Calu3 (cell line): ENCODE measurements at regions not wholly inside any gene's neighbourhood (a gene's known extent, or its start where the extent isn't known, plus 50 kb on each side); places are given as distances from the start of the nearest gene placed in this dataset.
A peak's percentile ranks its signal among the peaks of the same experiment; 100 is the strongest.

Experiments
- BruUV-seq: library from RNA; stranded (reverse); fragments of 400-500 nt; replicated peaks from 2 replicates; lab custom pipeline; 2021; lab: Mats Ljungman, UMichigan
- CTCF ChIA-PET: fragments of 300-600 bp; sonication (Branson Sonifier 250); formaldehyde crosslinking; loops from one replicate; lab custom pipeline; 2022; ENCODE audit warnings: antibody characterized with exemption; lab: Charles Lee
- DNase-seq: peaks from one replicate; pipeline ENCODE4 v3.0.0; 2022
- H3K27ac Mint-ChIP-seq: one replicate; pipeline ENCODE4 v1.8.0; 2022; ENCODE audit warnings: mixed read lengths; ENCODE audit not compliant: unreplicated experiment
- H3K27me3 Mint-ChIP-seq: one replicate; pipeline ENCODE4 v1.8.0; 2022; ENCODE audit warnings: mixed read lengths; ENCODE audit not compliant: unreplicated experiment
- H3K36me3 Mint-ChIP-seq: one replicate; pipeline ENCODE4 v1.8.0; 2022; ENCODE audit warnings: mild to moderate bottlenecking, moderate library complexity, mixed read lengths; ENCODE audit not compliant: insufficient read depth, unreplicated experiment
- H3K4me1 Mint-ChIP-seq: one replicate; pipeline ENCODE4 v1.8.0; 2022; ENCODE audit warnings: mild to moderate bottlenecking, low read depth, mixed read lengths; ENCODE audit not compliant: unreplicated experiment
- H3K4me3 Mint-ChIP-seq: one replicate; pipeline ENCODE4 v1.8.0; 2022; ENCODE audit warnings: mild to moderate bottlenecking, low read depth, moderate library complexity, mixed read lengths; ENCODE audit not compliant: unreplicated experiment
- H3K9me3 Mint-ChIP-seq: one replicate; pipeline ENCODE4 v1.8.0; 2022; ENCODE audit warnings: low read depth, mixed read lengths; ENCODE audit not compliant: unreplicated experiment
- intact Hi-C: fragments of 100-400 bp; cut with micrococcal nuclease; formaldehyde crosslinking; loops from one replicate; pipeline ENCODE4 v1.10.0; 2022; ENCODE audit not compliant: unreplicated experiment
- TF ChIP-seq, protein P1 (sequence below): fragments of 200-600 bp; IDR thresholded peaks from one replicate; pipeline ENCODE4 v1.8.0; 2022; ENCODE audit warnings: antibody characterized with exemption; ENCODE audit not compliant: unreplicated experiment

DNA sequence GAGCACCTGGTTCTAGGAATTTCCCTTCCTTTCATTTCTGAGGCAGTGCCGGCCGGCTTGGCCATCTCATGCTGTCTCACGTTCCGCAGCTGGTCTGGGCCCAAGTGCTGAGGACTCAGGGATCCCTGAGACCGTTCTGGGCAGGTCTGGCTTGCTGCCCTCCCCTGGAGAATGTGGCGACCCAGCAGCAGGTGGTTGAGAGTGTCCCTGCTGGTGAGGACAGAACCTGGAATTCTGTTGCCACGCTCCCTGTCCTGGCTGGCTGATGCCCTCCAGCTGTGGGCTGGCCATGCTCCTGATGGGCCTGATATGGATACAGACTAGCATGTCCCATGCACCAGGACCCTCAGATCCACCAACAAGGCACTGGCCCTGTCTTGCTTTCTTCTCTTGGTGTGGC lies 114.0 kb upstream of the C1QTNF9B start:
- CTCF ChIA-PET = no interaction called here
- BruUV-seq = no TSS peak

DNA sequence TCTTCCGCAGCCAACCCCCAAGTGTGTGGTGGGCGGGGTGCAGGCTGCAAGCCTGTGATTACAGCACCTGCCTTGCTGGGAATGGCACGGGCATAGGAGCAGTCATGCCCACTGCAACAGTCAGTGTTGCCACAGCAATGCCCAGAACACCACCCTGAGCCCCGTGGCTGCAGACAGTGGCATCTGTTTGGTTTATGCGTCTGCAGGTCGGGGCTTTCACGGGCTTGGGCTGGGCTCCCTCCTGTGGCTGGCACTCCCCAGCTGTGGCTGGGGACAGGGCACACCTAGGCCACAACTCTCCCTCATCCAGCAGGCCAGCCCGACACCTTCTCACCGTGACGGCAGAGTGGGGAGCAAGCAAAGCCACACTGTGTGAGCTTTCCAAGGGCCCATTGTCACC lies 115.3 kb upstream of the C1QTNF9B start:
- intact Hi-C loops = loop anchor here (2.0 kb wide), 1 partner anchor 94 kb away; no protein-coding TSS in a partner anchor
- BruUV-seq = no TSS peak
- DNase-seq = peak; percentile 10
- Mint-ChIP-seq H3K9me3 (no peaks in the 10 kb centered on the region), H3K36me3 (no peaks in the 10 kb centered on the region), H3K4me1 (peaks cover 8% of the 10 kb centered on the region), H3K27ac (no peak overlapping the region), H3K4me3 (no peak overlapping the region), H3K27me3 (no peaks in the 10 kb centered on the region)
- CTCF ChIA-PET = no interaction called here
- TF ChIP-seq, protein P1, sequence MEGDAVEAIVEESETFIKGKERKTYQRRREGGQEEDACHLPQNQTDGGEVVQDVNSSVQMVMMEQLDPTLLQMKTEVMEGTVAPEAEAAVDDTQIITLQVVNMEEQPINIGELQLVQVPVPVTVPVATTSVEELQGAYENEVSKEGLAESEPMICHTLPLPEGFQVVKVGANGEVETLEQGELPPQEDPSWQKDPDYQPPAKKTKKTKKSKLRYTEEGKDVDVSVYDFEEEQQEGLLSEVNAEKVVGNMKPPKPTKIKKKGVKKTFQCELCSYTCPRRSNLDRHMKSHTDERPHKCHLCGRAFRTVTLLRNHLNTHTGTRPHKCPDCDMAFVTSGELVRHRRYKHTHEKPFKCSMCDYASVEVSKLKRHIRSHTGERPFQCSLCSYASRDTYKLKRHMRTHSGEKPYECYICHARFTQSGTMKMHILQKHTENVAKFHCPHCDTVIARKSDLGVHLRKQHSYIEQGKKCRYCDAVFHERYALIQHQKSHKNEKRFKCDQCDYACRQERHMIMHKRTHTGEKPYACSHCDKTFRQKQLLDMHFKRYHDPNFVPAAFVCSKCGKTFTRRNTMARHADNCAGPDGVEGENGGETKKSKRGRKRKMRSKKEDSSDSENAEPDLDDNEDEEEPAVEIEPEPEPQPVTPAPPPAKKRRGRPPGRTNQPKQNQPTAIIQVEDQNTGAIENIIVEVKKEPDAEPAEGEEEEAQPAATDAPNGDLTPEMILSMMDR = no peak

More for the DNA sequence above, 114.0 kb upstream of the C1QTNF9B start:
- intact Hi-C loops = no loop called here
- Mint-ChIP-seq H3K4me3 (no peak overlapping the region), H3K4me1 (peaks cover 12% of the 10 kb centered on the region), H3K36me3 (no peaks in the 10 kb centered on the region), H3K27me3 (no peaks in the 10 kb centered on the region), H3K9me3 (no peaks in the 10 kb centered on the region), H3K27ac (no peak overlapping the region)
- TF ChIP-seq, protein P1 = no peak
- no peak for DNase-seq

DNA sequence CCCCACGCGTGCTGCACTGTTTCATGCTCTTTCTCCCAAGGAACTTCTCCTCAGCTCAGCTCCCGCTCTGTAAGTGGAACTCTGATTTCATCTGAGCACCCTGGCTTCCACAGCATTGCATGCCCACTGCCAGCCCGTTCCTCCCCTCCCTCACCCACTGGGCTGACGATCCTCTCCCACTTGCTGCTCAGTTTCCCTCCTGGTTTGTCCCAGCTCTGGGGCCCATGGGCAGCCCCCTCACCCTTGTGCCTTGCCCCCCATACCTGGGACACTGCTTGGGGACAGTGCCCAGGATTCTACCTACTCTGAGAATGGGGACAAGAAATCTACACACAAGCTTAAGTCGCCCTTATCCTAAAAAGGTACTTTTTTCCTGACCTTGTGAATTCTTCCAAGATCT lies 115.9 kb upstream of the C1QTNF9B start:
- peaks cover 5% of the 10 kb centered on the region for H3K4me1 Mint-ChIP-seq
- H3K4me3 Mint-ChIP-seq = no peak overlapping the region
- CTCF ChIA-PET = no interaction called here
- no peak for DNase-seq
- no peaks in the 10 kb centered on the region for H3K27me3 Mint-ChIP-seq
- H3K27ac Mint-ChIP-seq = no peak overlapping the region
- no peaks in the 10 kb centered on the region for H3K36me3 Mint-ChIP-seq
- TF ChIP-seq, protein P1 = no peak
- no peaks in the 10 kb centered on the region for H3K9me3 Mint-ChIP-seq
- intact Hi-C loops = loop anchor here (2.0 kb wide), 1 partner anchor 94 kb away; no protein-coding TSS in a partner anchor
- no TSS peak for BruUV-seq

DNA sequence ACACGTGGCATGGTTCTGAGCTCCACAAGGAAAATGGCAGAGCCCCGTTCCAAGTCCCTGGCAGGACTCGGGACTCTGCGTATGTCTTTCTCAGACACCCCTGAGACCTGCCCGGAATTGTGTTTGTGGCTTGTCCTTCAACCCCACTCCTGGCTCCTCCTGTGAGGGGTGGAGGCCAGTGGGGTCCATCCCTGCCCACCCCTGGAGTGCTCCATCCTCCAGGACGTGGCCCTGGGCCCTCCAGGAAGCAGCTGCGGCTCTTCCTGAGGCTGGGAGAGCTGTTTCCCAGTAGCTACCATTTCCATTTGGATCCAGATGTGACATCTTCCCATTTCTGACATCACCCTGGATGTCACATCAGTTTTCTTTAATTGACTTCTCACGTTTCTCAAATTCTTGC lies 118.7 kb upstream of the C1QTNF9B start:
- Mint-ChIP-seq H3K9me3 (no peaks in the 10 kb centered on the region), H3K4me1 (no peaks in the 10 kb centered on the region), H3K4me3 (no peak overlapping the region), H3K27me3 (no peaks in the 10 kb centered on the region), H3K27ac (no peak overlapping the region), H3K36me3 (no peaks in the 10 kb centered on the region)
- BruUV-seq = no TSS peak
- intact Hi-C loops = no loop called here
- CTCF ChIA-PET = no interaction called here
- DNase-seq = no peak
- TF ChIP-seq, protein P1 = no peak
